GM12872 (cell line): ENCODE measurements at regions not wholly inside any gene's neighbourhood (a gene's known extent, or its start where the extent isn't known, plus 50 kb on each side); places are given as distances from the start of the nearest gene placed in this dataset.

ENCODE experiments used
- CTCF ChIP-seq: IDR thresholded peaks from 3 replicates; pipeline ENCODE4 v1.5.1; 2011; ENCODE audit warnings: low read depth, mild to moderate bottlenecking, low read length, moderate library complexity; ENCODE audit not compliant: insufficient read depth

- TF ChIP-seq CTCF = no peak
These were observed 97.2 kb upstream of the ELMO1 start for GRCh38 chr7:37545619-37546534.

- TF ChIP-seq CTCF = no peak
These were observed 98.0 kb upstream of the ELMO1 start for GRCh38 chr7:37546677-37547076.

- TF ChIP-seq CTCF = no peak
These were observed 100.6 kb upstream of the ELMO1 start for GRCh38 chr7:37549076-37549931.

GRCh38 chr7:37550426-37550825 lies 101.8 kb upstream of the ELMO1 start:
- TF ChIP-seq CTCF = no peak

GRCh38 chr7:37550872-37551271 lies 102.2 kb upstream of the ELMO1 start:
- TF ChIP-seq CTCF = no peak

GRCh38 chr7:37552030-37552429 lies 103.4 kb upstream of the ELMO1 start:
- no peak for TF ChIP-seq CTCF

- TF ChIP-seq CTCF = no peak
These were observed 106.9 kb upstream of the ELMO1 start for GRCh38 chr7:37555528-37555927.
